Suppressor macrophage (primary cell): ENCODE measurements at regions not wholly inside any gene's neighbourhood (a gene's known extent, or its start where the extent isn't known, plus 50 kb on each side); places are given as distances from the start of the nearest gene placed in this dataset.

Experiments used
- DNase-seq, 4 experiments: peaks; one replicate each; pipeline ENCODE4 v3.0.0-alpha.2; 2020 to 2022

GRCh38 chr20:40268321-40269075, 420.5 kb downstream of the MAFB start:
- peak in 3 of 4 experiments; percentile 30 to 40 (median 39) for DNase-seq

- DNase-seq: peak; percentile 15 to 69 (median 46)
Measured at GRCh38 chr20:40265825-40266533, 423.1 kb downstream of the MAFB start.

GRCh38 chr20:40262219-40262618, 426.8 kb downstream of the MAFB start:
- DNase-seq: peak; percentile 13 to 76 (median 50)

- no peak for DNase-seq
Measured at GRCh38 chr20:40258931-40259330, 430.1 kb downstream of the MAFB start.

- no peak for DNase-seq
Measured at GRCh38 chr20:40257763-40258162, 431.3 kb downstream of the MAFB start.

GRCh38 chr20:40255365-40255764, 433.7 kb downstream of the MAFB start:
- no peak for DNase-seq

- no peak for DNase-seq
Measured at GRCh38 chr20:40254023-40254772, 434.8 kb downstream of the MAFB start.

GRCh38 chr20:40251284-40251932, 437.6 kb downstream of the MAFB start:
- peak in 2 of 4 experiments; percentile 33 to 40 for DNase-seq

- no peak for DNase-seq
Measured at GRCh38 chr20:40249805-40250204, 439.2 kb downstream of the MAFB start.

- no peak for DNase-seq
Measured at GRCh38 chr20:40245829-40246228, 443.2 kb downstream of the MAFB start.

GRCh38 chr20:40244286-40244685, 444.8 kb downstream of the MAFB start:
- DNase-seq: no peak

- peak; percentile 33 to 71 (median 60) for DNase-seq
Measured at GRCh38 chr20:40241596-40242343, 447.3 kb downstream of the MAFB start.

GRCh38 chr20:40238511-40238910, 450.5 kb downstream of the MAFB start:
- no peak for DNase-seq

GRCh38 chr20:40234593-40234992, 454.4 kb downstream of the MAFB start:
- DNase-seq: no peak

- DNase-seq: peak in 3 of 4 experiments; percentile 5 to 35 (median 26)
Measured at GRCh38 chr20:40233406-40233805, 455.6 kb downstream of the MAFB start.

GRCh38 chr20:40232756-40233155, 456.3 kb downstream of the MAFB start:
- no peak for DNase-seq

GRCh38 chr20:40232273-40232672, 456.8 kb downstream of the MAFB start:
- no peak for DNase-seq

GRCh38 chr20:40230486-40230885, 458.6 kb downstream of the MAFB start:
- no peak for DNase-seq

- no peak for DNase-seq
Measured at GRCh38 chr20:40225596-40225995, 463.4 kb downstream of the MAFB start.

- DNase-seq: peak; percentile 32 to 76 (median 57)
Measured at GRCh38 chr20:40223810-40224209, 465.2 kb downstream of the MAFB start.

- DNase-seq: no peak
Measured at GRCh38 chr20:40218971-40219370, 470.1 kb downstream of the MAFB start.
